ENCODE measurements at regions not wholly inside any gene's neighbourhood (a gene's known extent, or its start where the extent isn't known, plus 50 kb on each side); places are given as distances from the start of the nearest gene placed in this dataset.

DNA sequence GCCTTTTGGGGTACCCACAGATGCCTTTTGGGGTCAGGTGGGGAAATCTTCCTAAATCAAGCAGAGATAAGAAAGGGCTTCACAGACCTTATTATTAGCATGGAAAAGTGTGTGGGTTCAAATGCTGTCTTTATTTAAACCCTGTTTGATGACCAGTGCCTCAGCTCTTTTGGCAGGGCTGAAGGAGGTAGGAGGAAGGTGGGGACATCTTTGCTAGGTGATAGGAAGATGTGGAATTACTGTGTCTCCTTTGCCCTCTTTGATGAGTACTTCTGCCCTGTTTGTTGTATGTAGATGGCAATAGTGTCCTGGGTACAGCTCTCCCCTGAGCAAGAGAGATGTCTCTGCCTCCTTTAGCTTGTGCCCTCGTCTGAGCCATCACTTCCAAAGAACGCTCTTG is 333.3 kb upstream of the ROPN1 start:
- no peak for DNase-seq (ENCODE audit: low spot score)
- Histone ChIP-seq H3K4me3 (ENCODE audit: low read depth in 1 of 3, low read length in 3 of 3) (no peak overlapping the region), H3K27me3 (ENCODE audit: control insufficient read depth in 4 of 4, insufficient read depth in 4 of 4, low read length in 3 of 4) (no peaks in the 10 kb centered on the region), H3K9me3 (ENCODE audit: control insufficient read depth in 4 of 4, low read length in 3 of 4) (no peaks in the 10 kb centered on the region), H3K9ac (ENCODE audit: low read depth in 1 of 2, low read length in 2 of 2) (no peak overlapping the region), H3K36me3 (ENCODE audit: control insufficient read depth in 4 of 4, insufficient read depth in 3 of 4, low read depth in 1 of 4, low read length in 3 of 4) (no peaks in the 10 kb centered on the region), H3K27ac (ENCODE audit: low read depth in 1 of 2, low read length in 2 of 2) (no peak overlapping the region), H3K4me1 (ENCODE audit: control insufficient read depth in 4 of 4, insufficient read depth in 4 of 4, low read length in 3 of 4) (no peaks in the 10 kb centered on the region)
- WGBS: 82% methylated on average over 2 of the region's 2 CpGs
- TF ChIP-seq HNF4G (IDR thresholded peaks at IDR 0.05) (no peak), FOXA1 (IDR thresholded peaks at IDR 0.05) (no peak), YY1 (IDR thresholded peaks at IDR 0.05) (no peak), NR2F2 (IDR thresholded peaks at IDR 0.05) (no peak), RAD21 (IDR thresholded peaks at IDR 0.05) (no peak), JUND (IDR thresholded peaks at IDR 0.05) (no peak), FOXA2 (IDR thresholded peaks at IDR 0.05) (no peak), EGR1 (IDR thresholded peaks at IDR 0.05; ENCODE audit: low read depth in 2 of 2) (no peak), HNF4A (conservative IDR thresholded peaks at IDR 0.05) (no peak), GABPA (IDR thresholded peaks at IDR 0.05 in 1 of 2, conservative IDR thresholded peaks at IDR 0.05 in 1 of 2) (no peak), TAF1 (conservative IDR thresholded peaks at IDR 0.05) (no peak), RXRA (IDR thresholded peaks at IDR 0.05) (no peak), SP1 (IDR thresholded peaks at IDR 0.05) (no peak)
- TF ChIP-seq, protein P1, sequence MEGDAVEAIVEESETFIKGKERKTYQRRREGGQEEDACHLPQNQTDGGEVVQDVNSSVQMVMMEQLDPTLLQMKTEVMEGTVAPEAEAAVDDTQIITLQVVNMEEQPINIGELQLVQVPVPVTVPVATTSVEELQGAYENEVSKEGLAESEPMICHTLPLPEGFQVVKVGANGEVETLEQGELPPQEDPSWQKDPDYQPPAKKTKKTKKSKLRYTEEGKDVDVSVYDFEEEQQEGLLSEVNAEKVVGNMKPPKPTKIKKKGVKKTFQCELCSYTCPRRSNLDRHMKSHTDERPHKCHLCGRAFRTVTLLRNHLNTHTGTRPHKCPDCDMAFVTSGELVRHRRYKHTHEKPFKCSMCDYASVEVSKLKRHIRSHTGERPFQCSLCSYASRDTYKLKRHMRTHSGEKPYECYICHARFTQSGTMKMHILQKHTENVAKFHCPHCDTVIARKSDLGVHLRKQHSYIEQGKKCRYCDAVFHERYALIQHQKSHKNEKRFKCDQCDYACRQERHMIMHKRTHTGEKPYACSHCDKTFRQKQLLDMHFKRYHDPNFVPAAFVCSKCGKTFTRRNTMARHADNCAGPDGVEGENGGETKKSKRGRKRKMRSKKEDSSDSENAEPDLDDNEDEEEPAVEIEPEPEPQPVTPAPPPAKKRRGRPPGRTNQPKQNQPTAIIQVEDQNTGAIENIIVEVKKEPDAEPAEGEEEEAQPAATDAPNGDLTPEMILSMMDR (IDR thresholded peaks at IDR 0.05; ENCODE audit: low read depth, low read length, missing input control): no peak
- TF ChIP-seq, protein P2, sequence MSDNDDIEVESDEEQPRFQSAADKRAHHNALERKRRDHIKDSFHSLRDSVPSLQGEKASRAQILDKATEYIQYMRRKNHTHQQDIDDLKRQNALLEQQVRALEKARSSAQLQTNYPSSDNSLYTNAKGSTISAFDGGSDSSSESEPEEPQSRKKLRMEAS (IDR thresholded peaks at IDR 0.05): no peak
- TF ChIP-seq, protein P3, sequence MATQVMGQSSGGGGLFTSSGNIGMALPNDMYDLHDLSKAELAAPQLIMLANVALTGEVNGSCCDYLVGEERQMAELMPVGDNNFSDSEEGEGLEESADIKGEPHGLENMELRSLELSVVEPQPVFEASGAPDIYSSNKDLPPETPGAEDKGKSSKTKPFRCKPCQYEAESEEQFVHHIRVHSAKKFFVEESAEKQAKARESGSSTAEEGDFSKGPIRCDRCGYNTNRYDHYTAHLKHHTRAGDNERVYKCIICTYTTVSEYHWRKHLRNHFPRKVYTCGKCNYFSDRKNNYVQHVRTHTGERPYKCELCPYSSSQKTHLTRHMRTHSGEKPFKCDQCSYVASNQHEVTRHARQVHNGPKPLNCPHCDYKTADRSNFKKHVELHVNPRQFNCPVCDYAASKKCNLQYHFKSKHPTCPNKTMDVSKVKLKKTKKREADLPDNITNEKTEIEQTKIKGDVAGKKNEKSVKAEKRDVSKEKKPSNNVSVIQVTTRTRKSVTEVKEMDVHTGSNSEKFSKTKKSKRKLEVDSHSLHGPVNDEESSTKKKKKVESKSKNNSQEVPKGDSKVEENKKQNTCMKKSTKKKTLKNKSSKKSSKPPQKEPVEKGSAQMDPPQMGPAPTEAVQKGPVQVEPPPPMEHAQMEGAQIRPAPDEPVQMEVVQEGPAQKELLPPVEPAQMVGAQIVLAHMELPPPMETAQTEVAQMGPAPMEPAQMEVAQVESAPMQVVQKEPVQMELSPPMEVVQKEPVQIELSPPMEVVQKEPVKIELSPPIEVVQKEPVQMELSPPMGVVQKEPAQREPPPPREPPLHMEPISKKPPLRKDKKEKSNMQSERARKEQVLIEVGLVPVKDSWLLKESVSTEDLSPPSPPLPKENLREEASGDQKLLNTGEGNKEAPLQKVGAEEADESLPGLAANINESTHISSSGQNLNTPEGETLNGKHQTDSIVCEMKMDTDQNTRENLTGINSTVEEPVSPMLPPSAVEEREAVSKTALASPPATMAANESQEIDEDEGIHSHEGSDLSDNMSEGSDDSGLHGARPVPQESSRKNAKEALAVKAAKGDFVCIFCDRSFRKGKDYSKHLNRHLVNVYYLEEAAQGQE (IDR thresholded peaks at IDR 0.05): no peak
- TF ChIP-seq, protein P4, sequence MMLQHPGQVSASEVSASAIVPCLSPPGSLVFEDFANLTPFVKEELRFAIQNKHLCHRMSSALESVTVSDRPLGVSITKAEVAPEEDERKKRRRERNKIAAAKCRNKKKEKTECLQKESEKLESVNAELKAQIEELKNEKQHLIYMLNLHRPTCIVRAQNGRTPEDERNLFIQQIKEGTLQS (IDR thresholded peaks at IDR 0.05): no peak
- TF ChIP-seq, protein P5, sequence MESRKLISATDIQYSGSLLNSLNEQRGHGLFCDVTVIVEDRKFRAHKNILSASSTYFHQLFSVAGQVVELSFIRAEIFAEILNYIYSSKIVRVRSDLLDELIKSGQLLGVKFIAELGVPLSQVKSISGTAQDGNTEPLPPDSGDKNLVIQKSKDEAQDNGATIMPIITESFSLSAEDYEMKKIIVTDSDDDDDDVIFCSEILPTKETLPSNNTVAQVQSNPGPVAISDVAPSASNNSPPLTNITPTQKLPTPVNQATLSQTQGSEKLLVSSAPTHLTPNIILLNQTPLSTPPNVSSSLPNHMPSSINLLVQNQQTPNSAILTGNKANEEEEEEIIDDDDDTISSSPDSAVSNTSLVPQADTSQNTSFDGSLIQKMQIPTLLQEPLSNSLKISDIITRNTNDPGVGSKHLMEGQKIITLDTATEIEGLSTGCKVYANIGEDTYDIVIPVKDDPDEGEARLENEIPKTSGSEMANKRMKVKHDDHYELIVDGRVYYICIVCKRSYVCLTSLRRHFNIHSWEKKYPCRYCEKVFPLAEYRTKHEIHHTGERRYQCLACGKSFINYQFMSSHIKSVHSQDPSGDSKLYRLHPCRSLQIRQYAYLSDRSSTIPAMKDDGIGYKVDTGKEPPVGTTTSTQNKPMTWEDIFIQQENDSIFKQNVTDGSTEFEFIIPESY (IDR thresholded peaks at IDR 0.05): no peak

All from liver (tissue), 8 donors.